ENCODE measurements at regions not wholly inside any gene's neighbourhood (a gene's known extent, or its start where the extent isn't known, plus 50 kb on each side); places are given as distances from the start of the nearest gene placed in this dataset.

DNA sequence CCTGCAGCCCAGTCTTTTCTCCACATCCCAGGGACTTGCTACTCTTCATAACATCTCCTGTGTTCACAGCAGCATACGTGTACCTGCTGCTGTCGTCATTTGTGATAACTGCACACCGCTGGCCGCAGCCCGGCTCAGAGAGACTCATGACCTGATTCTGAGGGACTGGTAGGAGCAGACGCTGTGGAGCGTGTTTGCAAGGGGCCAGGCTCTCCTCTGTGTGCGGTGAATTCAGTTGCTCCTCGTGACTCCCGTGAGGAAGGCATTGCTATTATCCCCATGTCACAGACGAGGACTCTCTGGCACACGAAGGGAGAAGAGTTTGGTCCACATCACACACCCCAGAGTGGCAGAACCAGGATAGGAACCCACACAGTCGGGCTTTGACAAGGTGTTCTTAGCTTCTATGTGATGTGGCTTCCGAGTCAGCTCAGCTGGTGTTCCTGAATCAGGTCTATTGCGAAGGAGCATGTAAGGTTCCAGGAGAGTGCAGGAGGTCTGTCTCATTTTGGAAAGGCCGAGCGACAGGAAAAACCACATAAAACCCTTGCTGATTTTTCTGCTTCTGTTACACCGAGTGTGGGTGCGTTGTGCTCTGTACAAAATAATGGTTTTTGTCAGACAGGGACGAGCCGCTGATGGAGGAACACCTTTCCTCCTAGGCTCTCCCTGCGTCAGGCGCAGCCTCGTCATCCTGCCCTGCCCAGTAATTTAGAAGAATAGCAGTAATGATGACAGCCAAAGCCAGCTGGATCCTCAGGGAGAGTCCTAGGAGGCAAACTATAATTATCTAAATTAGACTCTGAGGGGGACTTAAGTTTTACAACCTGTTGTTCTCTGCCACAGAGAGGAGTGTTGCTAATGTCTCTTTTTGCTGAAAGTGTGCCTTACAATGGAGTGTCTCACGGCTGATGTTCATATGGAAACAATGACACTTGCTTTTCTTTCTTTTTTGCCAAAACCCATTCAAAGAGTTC is 157.5 kb upstream of the RGMA start:
- no peak for DNase-seq

DNA sequence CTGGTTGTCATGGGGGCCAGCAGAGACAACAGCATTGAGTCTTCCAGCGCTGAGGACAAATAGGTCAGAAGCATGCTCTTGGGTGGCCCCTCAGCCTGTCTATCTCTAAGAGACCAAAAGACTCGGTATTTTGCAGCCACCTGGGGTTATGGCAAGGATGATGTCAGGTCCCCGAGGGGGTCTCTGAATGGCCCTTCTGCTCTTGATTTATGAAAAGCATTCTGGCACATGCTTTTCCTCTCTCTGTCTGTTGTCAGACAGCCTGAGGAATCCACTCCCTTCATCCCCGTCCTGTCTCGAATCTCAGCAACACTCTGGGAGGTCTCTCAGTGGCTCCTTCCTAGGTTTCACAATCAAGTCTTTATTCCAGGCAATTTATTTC is 156.6 kb upstream of the RGMA start:
- DNase-seq, result no peak

DNA sequence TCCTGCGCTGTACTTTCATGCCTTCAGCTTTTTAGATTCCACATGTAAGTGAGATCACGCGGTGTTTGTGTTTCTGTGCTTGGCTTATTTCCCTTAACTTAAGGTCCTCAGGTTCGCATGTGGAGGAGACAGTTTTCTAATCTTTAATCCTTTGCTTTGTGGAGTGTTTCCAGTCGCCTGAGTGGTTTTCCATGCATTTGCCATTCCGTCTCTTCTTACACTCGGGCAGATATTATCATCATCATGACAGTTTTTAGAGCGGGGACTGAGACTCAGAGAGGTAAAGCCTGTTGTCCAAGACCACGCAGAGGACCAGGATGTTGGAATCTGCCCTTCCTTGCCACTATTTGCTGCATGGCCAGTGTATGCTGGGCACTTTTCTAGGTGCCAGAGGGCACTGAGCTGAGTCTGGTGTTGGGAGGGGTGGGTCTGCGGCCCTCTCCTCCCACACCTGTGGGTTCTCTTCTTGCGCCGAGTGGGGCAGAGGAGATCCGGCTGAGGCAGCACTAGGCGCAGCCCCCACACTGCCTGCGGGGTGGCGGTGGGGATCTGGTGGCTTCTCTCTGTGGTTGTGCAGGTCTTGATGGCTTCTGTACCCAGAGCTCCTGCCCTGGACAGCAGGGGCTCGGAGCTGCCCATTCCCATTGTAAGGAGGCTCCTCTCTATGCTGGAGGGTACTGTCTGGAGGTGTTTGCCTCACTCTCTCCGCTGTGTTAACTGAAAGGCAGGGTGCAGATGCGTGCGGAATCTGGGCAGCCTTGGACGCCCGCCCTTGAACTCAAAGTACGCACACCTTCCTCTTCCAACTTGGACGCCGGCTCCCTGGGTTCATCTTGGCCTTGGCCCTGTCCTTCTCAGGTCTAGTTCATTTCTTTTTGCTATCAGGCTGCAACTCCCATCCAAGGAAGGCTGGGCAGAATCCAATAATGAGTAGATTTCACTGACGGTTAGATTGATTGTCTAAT is 156.0 kb upstream of the RGMA start:
- no peak for DNase-seq

DNA sequence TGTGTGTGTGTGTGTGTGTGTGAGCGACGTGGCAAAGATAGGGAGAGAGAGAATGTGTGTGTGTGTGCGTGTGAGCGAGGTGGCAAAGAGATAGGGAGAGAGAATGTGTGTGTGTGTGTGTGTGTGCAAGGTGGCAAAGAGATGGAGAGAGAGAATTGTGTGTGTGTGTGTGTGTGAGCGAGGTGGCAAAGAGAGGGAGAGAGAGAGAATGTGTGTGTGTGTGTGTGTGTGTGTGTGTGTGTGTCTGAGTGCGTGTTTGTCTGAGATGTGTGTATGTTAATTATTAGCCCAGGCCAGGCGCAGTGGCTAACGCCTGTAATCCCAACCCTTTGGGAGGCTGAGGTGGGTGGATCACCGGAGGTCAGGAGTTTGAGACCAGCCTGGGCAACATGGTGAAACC is 154.6 kb upstream of the RGMA start:
- no peak for DNase-seq

DNA sequence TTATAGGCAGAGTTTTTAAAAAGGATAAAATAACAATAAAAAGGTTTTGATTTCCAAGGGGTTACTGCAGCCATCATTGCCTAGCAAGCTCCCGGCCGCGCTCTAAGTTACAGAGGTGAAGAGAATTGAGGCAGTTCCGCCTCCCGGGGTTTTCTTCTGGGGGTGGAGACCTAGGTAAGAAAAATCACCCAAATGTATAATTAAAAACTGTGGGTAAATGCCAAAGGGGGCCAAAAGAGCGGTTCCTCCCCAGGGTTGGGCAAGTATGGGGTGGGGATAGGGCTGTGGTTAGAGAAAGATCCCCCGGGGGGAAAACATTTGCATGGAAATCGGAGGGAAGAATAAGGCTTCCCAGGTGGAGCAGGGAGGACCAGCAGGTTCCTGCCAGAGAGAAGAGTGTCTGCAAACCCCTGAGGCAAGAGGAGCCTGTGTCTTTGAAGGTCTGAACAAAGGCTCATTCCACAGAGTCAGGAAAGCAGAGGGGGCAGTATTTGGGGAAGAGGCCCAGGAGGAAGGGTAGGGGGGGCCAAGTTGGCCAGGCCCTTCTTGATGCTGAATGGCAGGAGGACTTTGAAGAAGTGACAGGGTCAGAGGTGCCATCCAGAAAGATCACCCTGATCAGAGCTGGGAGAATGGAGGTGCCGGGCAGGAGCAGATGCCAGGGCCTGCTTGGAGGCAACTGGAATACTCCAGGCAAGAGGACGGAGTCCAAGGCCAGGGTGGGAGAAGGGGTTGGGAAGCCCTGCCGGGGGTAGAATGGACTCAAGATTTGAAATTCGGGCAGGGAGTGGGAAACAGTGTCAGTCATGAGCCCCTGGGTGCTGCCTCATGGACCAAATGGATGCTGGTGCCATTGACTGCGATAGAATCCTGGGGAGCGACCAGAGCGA is 152.9 kb upstream of the RGMA start:
- DNase-seq, result no peak

DNA sequence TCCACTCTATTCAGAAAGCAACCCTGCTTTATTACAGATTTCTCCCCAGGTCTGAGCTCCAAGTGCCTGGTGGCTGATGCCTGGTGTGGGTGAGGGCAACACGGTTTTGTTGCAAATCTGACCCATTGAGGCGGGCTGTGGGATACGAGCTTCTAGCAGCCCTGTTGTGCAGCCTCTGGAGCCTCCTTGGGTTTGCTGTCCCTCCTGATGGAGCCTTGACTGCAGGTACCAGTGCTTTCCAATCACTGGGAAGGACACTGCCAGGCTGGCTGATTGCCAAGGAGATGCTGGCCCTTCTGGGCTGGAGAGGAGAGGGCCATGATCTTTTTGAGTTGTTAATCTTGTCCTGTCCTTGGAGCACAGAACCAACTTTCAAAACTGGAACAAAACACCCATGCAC is 151.0 kb upstream of the RGMA start:
- no peak for DNase-seq

DNA sequence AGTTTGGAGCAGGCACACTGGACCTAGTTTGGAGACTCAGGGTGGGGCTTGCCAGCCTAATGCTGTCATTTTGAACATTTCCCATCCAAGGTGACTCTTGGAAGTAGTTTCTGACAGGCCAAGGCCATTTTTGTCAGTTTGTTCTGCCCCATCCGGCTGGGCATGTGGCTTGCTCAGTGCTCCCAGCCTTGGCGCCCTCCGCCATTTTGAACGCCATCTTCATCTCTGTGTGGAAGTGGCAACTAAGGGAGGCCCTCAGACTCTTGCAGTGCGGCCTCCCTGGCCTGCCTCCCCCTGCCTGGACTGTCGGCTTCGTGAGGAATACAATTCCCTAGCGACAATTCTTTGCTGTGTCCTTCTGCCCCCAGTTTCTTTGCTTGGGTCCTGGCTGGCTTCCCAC is 150.6 kb upstream of the RGMA start:
- DNase-seq, result no peak

DNA sequence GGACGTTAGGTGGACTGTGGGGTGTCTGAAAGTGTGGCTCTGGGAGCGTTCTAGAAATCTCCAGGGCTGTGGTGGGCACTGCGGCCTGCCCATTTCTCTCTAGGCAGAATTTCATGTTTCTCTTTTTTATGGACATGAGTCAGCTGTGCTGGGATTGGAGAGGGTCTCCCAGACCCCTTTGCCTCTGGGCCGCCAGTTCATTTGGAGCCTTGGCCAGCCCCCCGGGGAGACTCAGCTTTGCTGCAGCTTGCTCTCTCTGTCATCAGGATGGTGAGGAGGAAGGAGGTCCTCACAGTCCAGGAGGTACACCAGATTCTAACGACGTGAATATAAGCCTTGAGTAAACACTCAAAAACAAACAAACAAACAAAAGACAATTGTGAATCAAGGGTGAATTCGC is 149.6 kb upstream of the RGMA start:
- no peak for DNase-seq

DNA sequence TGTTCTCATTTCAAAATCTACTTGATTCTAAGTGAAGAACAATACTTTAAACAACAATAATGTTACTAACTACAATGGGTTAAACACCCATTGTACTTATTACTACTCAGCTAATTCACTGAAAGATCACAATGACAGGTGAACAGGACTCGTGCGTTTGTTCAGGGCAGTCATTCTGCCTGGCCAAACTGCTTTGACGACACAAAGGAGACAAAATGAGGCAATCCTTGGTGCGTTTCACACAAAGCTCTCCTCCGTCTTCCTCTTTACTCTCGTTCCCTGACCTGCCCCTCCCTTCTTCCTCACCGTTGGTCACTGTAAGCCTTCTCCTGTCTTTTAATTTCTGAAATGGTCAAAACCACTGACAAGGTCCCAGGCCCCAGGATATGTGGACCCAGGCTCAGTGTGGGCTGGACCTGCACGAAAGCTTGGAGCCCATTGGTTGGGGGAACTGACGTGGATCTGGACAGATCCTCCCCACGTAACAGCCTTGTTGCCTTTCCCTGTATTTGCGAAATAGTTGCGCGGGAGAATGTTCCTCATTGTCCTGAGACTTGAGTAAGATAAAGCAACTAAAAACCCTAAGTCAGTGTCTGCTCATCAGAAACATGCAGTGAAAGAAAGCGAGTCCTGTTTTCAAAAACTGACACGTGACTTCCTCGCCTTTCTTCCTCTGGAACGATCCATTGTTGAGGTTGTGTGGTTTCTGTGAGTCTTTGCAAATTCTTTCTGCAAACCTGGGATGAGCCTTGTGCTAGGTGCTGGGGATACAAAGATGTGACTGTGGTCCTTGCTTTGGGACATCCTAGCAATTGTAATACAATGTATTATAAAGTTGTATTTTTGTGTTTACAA is 147.1 kb upstream of the RGMA start:
- peak; percentile 21 to 22 for DNase-seq

DNA sequence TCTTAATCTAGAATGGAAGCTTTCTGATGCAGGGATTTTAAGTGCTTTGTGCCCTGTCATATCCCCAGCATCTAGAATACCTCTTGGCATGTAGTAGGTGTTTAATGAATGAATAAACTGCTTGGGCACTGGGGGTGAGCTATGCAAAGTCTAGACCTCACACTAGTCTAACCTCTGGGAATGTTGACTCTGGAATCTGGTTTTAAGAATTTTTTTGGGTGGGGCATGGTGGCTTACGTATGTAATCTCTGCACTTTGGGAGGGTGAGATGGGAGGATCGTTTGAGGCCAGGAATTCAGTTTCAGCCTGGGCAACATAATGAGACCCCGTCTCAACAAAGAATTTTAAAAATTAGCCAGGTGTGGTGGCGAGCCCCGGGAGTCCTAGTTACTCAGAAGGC is 146.3 kb upstream of the RGMA start:
- no peak for DNase-seq

DNA sequence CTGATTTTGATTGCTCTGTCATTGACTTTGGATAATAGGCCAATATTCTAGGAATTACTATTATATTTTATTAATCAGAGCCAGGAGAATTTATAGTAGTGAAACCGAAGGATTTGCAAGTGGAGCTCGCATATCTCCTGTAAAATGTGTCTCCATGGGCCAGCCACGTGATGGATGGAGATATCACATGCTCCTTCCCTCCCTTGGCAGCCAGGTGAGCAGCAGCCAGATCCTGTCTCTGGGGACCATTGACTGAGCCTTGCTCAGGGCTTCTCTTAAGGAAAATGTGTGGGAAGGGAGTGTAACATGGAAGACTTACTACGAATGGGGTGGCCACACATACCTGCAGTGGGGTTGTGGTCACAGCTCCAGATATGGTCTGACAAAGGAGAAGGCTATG is 144.7 kb upstream of the RGMA start:
- no peak for DNase-seq

DNA sequence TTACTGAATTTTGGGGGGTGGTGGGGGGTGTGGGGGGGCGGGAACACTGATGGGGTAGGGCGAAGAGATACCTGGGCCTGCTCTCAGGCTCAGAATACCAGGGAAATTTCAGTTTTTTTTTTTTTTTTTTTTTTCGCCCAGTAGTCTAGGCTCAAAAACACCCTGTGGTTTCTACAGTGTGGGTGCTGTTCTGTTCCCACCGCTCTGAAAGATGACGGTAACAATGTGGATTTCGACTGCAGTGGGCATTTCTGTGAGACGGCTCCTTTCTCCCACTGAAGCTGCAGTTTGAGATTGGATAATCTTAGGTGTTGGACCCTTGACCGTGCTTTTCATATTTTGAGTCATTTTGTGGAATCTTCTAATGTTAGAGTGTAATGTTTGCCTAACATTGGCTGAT is 143.8 kb upstream of the RGMA start:
- DNase-seq, result no peak

DNA sequence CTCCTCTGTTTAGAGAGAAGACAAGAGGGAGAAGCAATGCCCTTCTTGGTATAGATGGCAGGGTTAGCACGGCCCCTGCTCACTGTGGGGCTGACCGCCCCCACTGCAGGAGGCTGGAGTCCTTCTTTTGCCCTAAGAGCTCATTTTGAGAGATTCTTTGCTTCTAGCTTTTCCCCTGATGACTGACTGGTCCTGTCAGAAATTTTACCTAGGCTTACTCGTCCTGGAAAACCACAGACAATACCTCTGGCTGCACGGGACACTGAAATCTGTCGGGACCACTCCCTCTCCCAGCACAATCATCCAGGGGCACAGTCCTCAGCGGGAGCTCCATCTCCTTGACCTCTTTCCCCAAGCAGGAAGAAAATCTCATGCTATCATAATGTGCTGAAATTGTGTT is 143.0 kb upstream of the RGMA start:
- DNase-seq, result no peak

DNA sequence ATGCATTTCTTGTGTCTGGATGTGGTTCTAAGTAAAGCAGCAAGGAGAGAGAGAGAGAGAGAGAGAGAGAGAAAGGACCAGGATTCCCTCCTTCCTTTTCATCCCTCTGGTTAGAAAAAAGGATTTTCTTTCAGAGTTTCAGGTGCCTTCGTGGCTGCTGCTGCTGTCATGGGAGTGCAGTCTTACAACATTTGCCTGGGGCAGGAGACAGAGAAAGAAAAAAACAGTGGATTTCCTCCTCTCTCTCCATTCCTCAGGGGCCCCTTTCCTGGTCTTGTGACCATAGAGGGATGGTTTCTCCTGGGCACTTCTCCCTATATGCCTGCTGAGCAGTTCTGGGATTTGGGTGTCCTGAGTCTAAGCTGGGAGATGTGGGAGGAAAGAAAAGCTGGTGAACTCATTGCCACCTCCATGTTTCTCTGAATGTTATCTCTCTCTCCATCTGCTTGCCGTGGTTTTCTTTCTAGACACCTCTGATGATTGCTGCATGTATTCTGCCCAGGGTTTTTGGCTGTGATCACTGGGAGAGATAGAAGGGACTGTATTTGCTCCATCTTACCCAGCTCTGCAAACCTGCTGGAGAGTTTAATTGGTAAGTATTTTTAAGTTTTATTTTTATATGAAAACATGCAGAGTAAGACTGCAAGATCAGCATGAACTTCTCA is 142.4 kb upstream of the RGMA start:
- DNase-seq, result no peak

DNA sequence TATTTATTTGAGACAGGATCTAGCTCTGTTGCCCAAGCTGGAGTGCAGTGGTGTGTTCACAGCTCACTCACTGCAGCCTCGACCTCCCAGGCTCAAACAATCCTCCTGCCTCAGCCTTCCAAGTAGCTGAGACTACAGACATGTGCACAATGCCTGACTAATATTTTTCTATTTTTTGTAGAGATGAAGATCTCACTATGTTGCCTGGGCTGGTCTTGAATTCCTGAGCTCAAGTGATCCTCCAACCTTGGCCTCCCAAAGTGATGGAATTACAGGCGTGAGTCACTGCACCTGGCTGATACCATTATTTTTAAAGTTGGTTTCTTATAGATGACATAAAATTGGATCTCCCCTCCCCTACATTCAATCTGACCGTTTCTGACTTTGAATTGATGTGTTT is 139.5 kb upstream of the RGMA start:
- DNase-seq, result no peak

DNA sequence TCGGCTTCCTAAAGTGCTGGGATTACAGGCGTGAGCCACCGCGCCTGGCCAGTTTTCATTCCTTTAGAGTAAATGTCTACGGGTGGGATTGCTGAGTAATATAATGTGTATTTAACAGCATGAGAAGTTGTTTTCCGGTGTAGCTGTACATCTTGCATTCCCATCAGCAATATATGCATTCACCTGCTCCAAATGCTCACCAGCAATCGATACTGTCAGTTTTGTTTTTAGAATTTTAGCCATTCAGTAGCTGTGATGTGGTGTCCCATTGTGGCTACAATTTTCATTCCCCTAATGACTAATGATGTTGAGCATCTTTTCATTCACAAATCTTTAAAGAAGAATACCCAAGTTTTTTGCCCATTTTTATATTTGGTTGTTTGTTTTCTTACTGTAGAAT is 134.8 kb upstream of the RGMA start:
- no peak for DNase-seq

DNA sequence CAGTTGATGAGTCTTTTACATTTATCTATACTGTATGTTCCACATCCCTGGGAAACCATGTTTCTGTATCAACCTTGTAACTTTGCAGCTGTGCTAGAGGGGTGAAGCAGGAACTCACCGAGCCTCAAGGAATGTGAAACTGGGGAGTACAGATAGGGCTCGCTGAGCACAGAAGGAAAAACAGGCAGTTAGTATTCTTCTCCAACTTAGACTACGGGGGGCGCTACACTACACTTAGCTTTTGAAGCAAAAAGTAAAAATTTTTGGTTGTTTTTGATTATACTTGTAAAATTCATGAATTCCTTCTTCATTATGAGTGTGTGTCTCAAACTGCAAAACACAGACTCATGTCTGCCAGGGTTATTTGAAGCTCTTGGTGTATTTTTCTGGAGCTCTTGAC is 132.7 kb upstream of the RGMA start:
- no peak for DNase-seq

DNA sequence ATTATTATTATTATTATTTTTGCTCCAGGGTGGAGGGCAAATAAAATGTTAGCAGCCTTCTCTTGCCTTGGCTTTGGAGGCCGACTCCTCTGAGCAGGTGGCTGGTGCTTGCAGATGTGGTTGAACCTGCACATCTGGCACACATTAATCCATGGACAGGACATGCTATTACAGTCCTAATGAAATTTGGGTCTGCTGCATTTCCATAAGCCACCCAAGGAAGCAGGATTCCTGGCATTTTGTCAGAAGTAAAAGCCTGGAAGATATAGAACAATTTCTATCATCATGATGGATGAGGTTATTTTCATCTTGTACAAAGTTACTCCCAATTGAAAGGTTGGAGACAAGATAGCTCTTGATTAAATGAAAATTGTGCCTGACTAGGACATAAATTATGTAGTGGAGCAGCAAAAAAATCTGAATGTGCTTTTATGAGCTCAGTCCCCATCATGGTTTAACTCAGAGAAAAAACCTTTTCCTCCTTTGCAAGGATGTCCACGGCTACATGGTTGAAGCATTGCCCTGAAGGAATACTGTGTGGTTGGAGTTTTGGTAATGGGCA is 130.9 kb upstream of the RGMA start:
- no peak for DNase-seq

DNA sequence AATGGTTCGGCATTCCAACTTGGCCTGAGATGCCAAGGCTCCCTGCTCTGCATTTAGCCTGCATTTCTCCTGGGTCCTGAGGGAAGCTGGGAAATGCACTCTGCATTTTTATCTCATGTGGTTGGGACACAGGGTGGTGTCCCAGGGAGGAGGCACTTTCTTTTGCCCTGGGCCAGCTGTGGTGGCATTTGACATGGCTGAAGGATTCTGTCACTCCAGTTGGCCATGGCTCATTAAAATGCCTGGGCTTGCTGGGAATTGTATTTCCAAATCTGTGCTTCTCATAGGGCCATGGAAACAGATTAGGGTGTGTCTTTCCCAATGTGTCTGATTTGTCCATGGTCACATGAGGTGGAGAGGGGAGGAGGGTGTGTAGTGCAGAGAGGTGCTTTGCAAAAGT is 128.3 kb upstream of the RGMA start:
- no peak for DNase-seq

DNA sequence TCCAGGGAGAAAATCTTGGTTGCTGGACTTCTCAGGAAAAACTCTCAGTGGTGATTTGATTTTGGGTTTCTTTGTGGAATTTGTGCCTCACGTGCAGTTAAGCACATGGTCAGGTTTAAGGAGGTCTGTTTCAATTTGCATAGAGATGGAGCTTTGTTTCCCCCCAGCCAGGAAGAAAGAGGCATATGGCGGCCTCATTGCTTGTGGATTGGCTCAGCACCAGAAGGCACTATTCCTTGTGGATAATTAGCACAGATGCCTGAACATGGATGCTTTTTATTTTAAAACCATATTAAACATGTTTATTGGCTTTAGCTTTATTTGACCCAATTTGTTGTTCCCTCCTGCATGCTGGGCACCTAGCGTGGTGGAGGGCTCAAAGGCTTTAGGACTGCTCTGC is 125.1 kb upstream of the RGMA start:
- DNase-seq, result no peak

DNA sequence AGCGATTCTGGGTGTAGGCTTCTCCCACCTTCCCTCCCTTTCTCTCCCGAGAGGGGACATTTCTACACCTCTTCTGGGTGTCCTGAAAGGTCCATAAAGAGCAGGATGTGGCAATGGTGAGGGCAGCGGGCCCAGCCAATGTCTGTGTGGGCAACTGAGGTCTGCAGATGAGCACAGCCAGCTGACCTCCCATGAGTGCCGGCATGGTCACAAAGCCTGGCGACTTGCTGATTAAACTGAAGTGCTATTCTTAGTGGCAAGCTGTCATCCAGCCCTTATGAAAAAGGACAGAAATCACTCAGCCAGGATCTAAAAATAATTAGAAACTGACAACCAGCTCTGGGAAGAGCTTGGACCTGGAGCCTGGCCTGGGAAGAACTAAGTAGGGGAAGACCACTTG is 124.3 kb upstream of the RGMA start:
- DNase-seq, result no peak

Measured in activated T-cell treated with anti-CD3 and anti-CD28 coated beads, Interleukin-2, amount 50 U/mL, for 48 hours (primary cell).